CD4-positive, alpha-beta T cell (primary cell): ENCODE measurements at regions not wholly inside any gene's neighbourhood (a gene's known extent, or its start where the extent isn't known, plus 50 kb on each side); places are given as distances from the start of the nearest gene placed in this dataset.

ENCODE experiments used
- ATAC-seq: fragments of 200-7000 bp; cut with Tn5 transposase; one replicate; pipeline ENCODE4 v1.10.0; 2022; ENCODE audit warnings: mild to moderate bottlenecking; ENCODE audit not compliant: poor library complexity
- CTCF ChIA-PET: fragments of 350-600 bp; sonication (Branson Sonifier 250); formaldehyde crosslinking; loops from one replicate; lab custom pipeline; 2021; ENCODE audit warnings: antibody characterized with exemption, inconsistent platforms; lab: Charles Lee
- POLR2A ChIA-PET: fragments of 350-600 bp; sonication (Branson Sonifier 250); formaldehyde crosslinking; loops from one replicate; lab custom pipeline; 2021; ENCODE audit warnings: antibody characterized with exemption, inconsistent platforms; lab: Charles Lee
- DNase-seq, 14 experiments: peaks; one replicate each; pipeline ENCODE4 v3.0.0-alpha.2; 2013 to 2020; ENCODE audit warnings: mixed read lengths in 2 of 14
- H3K27ac ChIP-seq, 2 donors: one replicate each; pipeline versions ENCODE4 v1.5.1 to v1.7.0; 2013; ENCODE audit warnings: low read length in 2 of 2, low read depth in 1 of 2, mild to moderate bottlenecking in 1 of 2
- H3K27me3 ChIP-seq, 2 experiments: 1 replicate in 1 of 2; 2 replicates in 1 of 2; pipeline versions ENCODE4 v1.6.1 to v1.7.0; 2013; ENCODE audit warnings: low read length in 2 of 2, control low read depth in 1 of 2, mild to moderate bottlenecking in 1 of 2, moderate library complexity in 1 of 2; ENCODE audit not compliant: insufficient read depth in 2 of 2, control insufficient read depth in 1 of 2
- H3K36me3 ChIP-seq: one replicate; pipeline ENCODE4 v1.6.1; 2013; ENCODE audit warnings: low read length, control low read depth; ENCODE audit not compliant: insufficient read depth
- H3K4me1 ChIP-seq: one replicate; pipeline ENCODE4 v1.6.1; 2013; ENCODE audit warnings: low read length, control low read depth; ENCODE audit not compliant: insufficient read depth
- H3K4me3 ChIP-seq: one replicate; pipeline ENCODE4 v1.5.1; 2013; ENCODE audit warnings: mild to moderate bottlenecking, low read length, moderate library complexity
- H3K9me3 ChIP-seq, 2 experiments: 1 replicate in 1 of 2; 2 replicates in 1 of 2; pipeline versions ENCODE4 v1.6.1 to v1.7.0; 2013; ENCODE audit warnings: low read length in 2 of 2, mild to moderate bottlenecking in 2 of 2, control low read depth in 1 of 2, moderate library complexity in 1 of 2; ENCODE audit not compliant: control insufficient read depth in 1 of 2, insufficient read depth in 1 of 2
- H3K27ac Mint-ChIP-seq: one replicate; pipeline ENCODE4 v1.8.0; 2020; ENCODE audit warnings: mixed read lengths
- H3K27me3 Mint-ChIP-seq: one replicate; pipeline ENCODE4 v1.8.0; 2021; ENCODE audit warnings: mixed read lengths
- H3K36me3 Mint-ChIP-seq: one replicate; pipeline ENCODE4 v1.8.0; 2021; ENCODE audit warnings: low read depth, mixed read lengths
- H3K4me1 Mint-ChIP-seq: one replicate; pipeline ENCODE4 v1.8.0; 2021; ENCODE audit warnings: low read depth, mixed read lengths
- H3K4me3 Mint-ChIP-seq: one replicate; pipeline ENCODE4 v1.8.0; 2020; ENCODE audit warnings: mild to moderate bottlenecking, mixed read lengths
- H3K9me3 Mint-ChIP-seq: one replicate; pipeline ENCODE4 v1.8.0; 2020; ENCODE audit warnings: mixed read lengths
- CTCF ChIP-seq: fragments of 200-600 bp; IDR thresholded peaks from one replicate; pipeline ENCODE4 v1.8.0; 2022; ENCODE audit warnings: antibody characterized with exemption, mild to moderate bottlenecking
- intact Hi-C, 2 experiments: fragments of 100-400 bp; cut with DNase I in 1 of 2; cut with micrococcal nuclease in 1 of 2; formaldehyde crosslinking; loops; one replicate each; pipeline versions ENCODE4 v1.15.1 to v1.9.0; 2023 to 2025; cut with DNase I, micrococcal nuclease

DNA sequence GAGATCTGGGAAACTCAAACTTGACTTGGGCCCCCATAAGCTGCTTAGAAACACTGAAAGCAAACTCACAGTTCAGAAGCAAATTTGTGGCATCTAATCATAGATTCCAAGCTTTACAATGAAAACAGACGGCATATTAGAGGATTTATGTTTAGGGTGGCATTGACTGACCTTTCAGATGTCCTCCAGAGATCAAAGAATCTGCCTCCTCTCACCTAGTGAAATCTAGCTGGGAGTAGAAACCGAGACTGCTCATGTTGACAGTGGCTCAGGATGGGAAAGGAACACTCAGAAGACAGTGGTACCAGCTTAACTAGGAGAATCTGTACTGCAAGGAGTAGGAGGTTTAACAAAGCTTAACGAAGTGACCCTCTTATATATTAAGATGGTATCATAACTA, 345.0 kb downstream of the GXYLT1 start:
- Mint-ChIP-seq H3K27ac (no peak overlapping the region), H3K36me3 (no peaks in the 10 kb centered on the region), H3K9me3 (no peaks in the 10 kb centered on the region), H3K4me3 (no peak overlapping the region), H3K27me3 (no peaks in the 10 kb centered on the region), H3K4me1 (no peaks in the 10 kb centered on the region)
- TF ChIP-seq CTCF, result no peak
- Histone ChIP-seq H3K27ac (no peak overlapping the region), H3K27me3 (no peaks in the 10 kb centered on the region), H3K36me3 (no peaks in the 10 kb centered on the region), H3K4me3 (no peak overlapping the region), H3K4me1 (no peaks in the 10 kb centered on the region), H3K9me3 (no peaks in the 10 kb centered on the region)
- intact Hi-C loops, result no loop called here
- CTCF ChIA-PET, result no interaction called here
- no peak for DNase-seq
- ATAC-seq, result no peak
- POLR2A ChIA-PET, result no interaction called here

GRCh38 chr12:41795910-41796309, 348.8 kb downstream of the GXYLT1 start:
- H3K27me3 ChIP-seq, result no peaks in the 10 kb centered on the region
- ChIA-PET POLR2A (no interaction called here), CTCF (interaction anchor here (1.0 kb wide), 1 partner anchor 8 kb away, joined by 3 read pairs; no protein-coding TSS in a partner anchor)
- H3K27ac ChIP-seq, result no peak overlapping the region
- Mint-ChIP-seq H3K27ac (no peak overlapping the region), H3K36me3 (no peaks in the 10 kb centered on the region), H3K27me3 (no peaks in the 10 kb centered on the region), H3K9me3 (peaks cover under 1% of the 10 kb centered on the region), H3K4me1 (no peaks in the 10 kb centered on the region), H3K4me3 (no peak overlapping the region)
- no peaks in the 10 kb centered on the region for H3K4me1 ChIP-seq
- TF ChIP-seq CTCF, result no peak
- peaks cover 5 to 8% of the 10 kb centered on the region in 2 experiments for H3K9me3 ChIP-seq
- no peak for DNase-seq
- intact Hi-C loops, result no loop called here
- no peaks in the 10 kb centered on the region for H3K36me3 ChIP-seq
- ATAC-seq, result no peak
- no peak overlapping the region for H3K4me3 ChIP-seq

DNA sequence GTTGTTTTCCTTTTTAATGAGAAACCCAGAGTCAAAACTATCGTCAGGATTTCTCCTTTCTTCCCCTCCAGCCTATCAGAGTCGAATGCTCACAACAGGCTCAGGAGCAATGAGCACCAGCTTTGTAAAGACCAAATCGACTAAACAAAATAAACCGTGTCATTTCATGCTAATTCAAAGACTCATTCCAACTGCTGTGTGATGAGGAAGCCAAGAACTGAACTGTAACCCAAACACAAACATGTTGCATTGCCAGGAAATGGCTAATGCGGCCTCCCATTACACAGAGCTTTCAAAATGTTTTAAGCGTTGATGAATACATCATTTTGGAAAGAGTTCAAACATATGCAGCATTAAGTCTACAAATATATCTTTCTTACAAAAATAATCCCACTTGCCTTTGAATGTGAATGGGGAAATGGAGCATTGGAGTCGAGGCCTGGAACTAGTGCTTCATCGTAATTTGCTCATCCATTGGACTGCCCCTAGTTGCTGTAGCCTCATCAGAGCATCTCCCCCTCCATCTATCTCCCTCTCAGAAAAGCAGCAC, 349.5 kb downstream of the GXYLT1 start:
- no peak for TF ChIP-seq CTCF
- intact Hi-C loops, result no loop called here
- H3K9me3 Mint-ChIP-seq, result peaks cover 3% of the 10 kb centered on the region
- H3K27me3 ChIP-seq, result no peaks in the 10 kb centered on the region
- H3K36me3 ChIP-seq, result no peaks in the 10 kb centered on the region
- no peak overlapping the region for H3K4me3 ChIP-seq
- H3K36me3 Mint-ChIP-seq, result no peaks in the 10 kb centered on the region
- no peak overlapping the region for H3K27ac ChIP-seq
- no peaks in the 10 kb centered on the region for H3K4me1 Mint-ChIP-seq
- no peaks in the 10 kb centered on the region for H3K4me1 ChIP-seq
- H3K9me3 ChIP-seq, result peaks cover 8% of the 10 kb centered on the region in 2 experiments
- DNase-seq, result no peak
- ChIA-PET CTCF (interaction anchor here (1.0 kb wide), 1 partner anchor 8 kb away, joined by 3 read pairs; no protein-coding TSS in a partner anchor), POLR2A (no interaction called here)
- H3K27me3 Mint-ChIP-seq, result no peaks in the 10 kb centered on the region
- no peak for ATAC-seq
- H3K4me3 Mint-ChIP-seq, result no peak overlapping the region
- H3K27ac Mint-ChIP-seq, result no peak overlapping the region
